Tongue (tissue), 1 donor: ENCODE measurements at regions not wholly inside any gene's neighbourhood (a gene's known extent, or its start where the extent isn't known, plus 50 kb on each side); places are given as distances from the start of the nearest gene placed in this dataset.

ENCODE experiments used
- DNase-seq: peaks from one replicate; pipeline ENCODE4 v3.0.0-alpha.2; 2015

DNA sequence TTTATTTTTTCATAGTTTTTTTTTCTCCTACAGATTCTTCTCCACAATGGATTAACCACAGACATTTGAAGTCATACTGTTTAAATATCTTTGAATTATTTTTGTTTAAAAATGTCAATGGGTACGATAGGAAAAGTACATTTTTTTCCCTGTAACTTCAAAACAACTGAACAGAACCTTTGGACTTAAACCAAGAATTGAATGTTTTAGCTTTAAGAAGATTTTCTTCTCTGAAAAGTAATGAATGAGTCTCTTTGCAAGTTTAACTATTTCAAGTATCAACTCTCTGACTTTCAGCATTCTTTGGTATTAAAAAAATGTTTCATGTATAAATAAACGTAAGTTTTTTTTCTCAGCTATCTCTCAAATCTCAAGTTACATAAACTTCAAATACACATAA is 364.3 kb downstream of the FBXO8 start:
- DNase-seq = no peak

GRCh38 chr4:173917255-173917960 is 366.1 kb downstream of the FBXO8 start:
- DNase-seq = peak; percentile 12

- DNase-seq = no peak
Observed at GRCh38 chr4:173913496-173913895, 370.0 kb downstream of the FBXO8 start.

- DNase-seq = no peak
Observed at GRCh38 chr4:173912384-173912783, 371.1 kb downstream of the FBXO8 start.

- no peak for DNase-seq
Observed at GRCh38 chr4:173910891-173911290, 372.6 kb downstream of the FBXO8 start.

DNA sequence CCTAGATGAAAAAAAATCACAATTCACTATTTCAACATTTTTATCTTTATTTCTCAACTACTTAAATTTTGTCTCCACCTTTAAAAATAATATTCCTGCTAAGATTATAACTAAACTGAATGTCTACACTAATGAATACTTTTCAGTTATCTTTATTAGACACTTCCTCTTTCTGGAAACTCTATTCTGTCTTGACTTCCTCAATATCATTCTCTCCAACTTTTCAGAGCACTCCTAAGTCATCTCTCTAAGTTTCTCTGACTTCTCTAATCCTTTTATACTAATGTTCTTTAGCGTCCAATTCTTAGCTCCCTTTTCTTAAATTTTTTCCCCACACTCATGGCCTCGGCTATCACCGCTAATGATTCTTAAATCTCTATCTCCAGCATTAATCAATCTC is 374.2 kb downstream of the FBXO8 start:
- DNase-seq = no peak

GRCh38 chr4:173899813-173900212 is 369.8 kb upstream of the HAND2 start:
- no peak for DNase-seq

- DNase-seq = no peak
Observed at GRCh38 chr4:173891072-173891471, 361.0 kb upstream of the HAND2 start.

GRCh38 chr4:173883821-173884220 is 353.8 kb upstream of the HAND2 start:
- no peak for DNase-seq

- DNase-seq = no peak
Observed at GRCh38 chr4:173880897-173881296, 350.9 kb upstream of the HAND2 start.

- DNase-seq = no peak
Observed at GRCh38 chr4:173879509-173879908, 349.5 kb upstream of the HAND2 start.

- no peak for DNase-seq
Observed at GRCh38 chr4:173878701-173879100, 348.7 kb upstream of the HAND2 start.

DNA sequence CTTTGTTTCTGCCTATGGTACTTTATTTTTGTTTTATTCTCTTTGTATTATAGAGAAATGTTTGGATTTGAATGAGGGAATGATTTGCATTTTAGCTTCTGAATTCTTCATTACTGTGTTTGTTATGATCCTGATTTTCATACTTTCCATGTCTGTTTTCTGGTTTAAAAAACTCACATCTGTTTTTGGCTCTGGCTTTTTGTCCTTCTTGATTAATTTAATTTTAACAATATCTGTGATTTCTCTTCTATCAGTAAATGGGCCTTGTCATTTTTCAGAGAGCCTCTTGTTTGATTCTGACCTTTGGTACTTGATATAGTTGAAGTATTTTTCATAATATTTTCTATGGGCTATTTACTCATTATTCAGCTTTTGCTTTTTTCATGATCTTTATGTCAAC is 341.6 kb upstream of the HAND2 start:
- no peak for DNase-seq

DNA sequence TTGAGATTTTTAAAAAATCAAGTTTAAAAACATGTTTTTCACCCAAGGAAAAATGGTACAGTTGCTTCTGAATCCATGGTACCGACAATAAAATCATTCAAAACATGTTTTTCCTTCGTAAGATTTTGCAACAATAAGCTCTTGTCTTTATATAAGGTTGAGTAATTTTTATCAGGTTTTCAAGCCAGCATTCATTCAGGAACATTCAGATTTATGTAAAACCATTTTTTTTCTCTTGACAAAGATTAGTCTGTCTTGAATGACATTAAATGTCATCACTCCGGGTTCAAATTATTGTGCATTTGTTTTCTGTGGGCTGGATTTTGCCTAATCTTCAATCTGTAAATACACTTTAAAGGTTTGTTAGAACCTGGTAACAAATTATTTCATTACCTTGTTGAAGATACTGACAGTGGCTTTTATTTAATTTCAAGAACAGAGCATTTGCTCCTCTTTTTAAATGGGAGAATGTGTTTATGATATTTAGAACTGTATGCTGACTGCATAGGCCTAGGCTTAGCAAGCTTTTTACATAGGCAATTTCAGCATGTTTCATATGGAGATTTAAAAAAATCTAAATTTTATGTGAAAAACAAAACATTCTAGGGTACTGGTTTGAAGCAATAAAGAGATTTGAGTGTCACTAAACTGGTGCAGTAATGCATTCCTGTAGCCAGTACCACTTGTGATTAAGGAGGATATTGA is 336.4 kb upstream of the HAND2 start:
- no peak for DNase-seq

- DNase-seq = no peak
Observed at GRCh38 chr4:173862754-173863153, 332.7 kb upstream of the HAND2 start.

- DNase-seq = no peak
Observed at GRCh38 chr4:173860094-173860493, 330.1 kb upstream of the HAND2 start.

DNA sequence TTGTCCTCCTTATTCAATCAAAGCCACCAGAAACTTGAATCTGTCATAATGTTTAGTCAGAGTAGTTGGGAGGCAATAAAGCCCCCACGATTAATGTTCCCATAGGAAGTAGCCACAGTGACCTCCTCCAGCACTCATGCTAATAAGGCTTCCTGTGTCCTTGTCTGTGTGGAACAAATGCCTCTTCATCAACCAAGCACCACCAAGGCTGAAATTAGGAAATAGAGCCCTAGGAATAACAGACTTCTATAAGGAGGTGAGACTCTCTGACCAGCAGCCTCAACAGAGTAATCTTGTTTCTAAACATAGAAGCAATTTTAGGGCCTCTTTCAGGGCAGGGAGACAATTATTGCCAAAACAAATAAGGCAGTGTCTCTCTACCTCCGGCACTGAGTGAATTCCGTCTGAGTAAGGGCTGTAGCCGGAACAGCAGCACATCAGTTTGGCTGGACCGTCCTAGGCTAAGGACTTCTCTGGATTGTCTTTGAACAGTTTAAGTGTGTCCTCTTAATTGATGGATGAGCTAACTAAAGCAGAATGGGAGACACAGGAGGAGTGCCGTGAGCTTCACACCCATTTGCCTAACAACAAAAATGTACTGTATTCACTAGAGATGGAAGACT is 329.2 kb upstream of the HAND2 start:
- DNase-seq = no peak

GRCh38 chr4:173858471-173858870 is 328.4 kb upstream of the HAND2 start:
- DNase-seq = no peak

GRCh38 chr4:173857828-173858227 is 327.8 kb upstream of the HAND2 start:
- DNase-seq = no peak

- no peak for DNase-seq
Observed at GRCh38 chr4:173855015-173855414, 325.0 kb upstream of the HAND2 start.

DNA sequence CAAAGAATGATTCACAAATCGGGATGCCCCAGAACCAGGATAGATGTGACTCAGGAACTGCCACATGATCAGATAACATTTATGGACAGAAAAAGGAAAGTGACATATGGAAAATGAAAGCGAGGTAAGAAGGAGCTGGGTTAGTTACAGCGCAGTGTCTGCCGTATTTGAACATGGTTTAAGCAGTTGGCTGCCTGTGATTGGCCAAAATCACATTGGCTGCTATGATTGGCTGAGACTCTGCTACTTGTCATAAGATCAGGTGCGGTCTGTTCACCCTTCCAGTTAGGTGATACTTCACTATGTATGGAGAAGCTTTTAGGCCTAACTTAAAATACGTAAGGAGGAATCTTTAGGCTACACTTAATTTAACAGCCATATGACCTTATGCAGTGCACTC is 322.7 kb upstream of the HAND2 start:
- DNase-seq = no peak

DNA sequence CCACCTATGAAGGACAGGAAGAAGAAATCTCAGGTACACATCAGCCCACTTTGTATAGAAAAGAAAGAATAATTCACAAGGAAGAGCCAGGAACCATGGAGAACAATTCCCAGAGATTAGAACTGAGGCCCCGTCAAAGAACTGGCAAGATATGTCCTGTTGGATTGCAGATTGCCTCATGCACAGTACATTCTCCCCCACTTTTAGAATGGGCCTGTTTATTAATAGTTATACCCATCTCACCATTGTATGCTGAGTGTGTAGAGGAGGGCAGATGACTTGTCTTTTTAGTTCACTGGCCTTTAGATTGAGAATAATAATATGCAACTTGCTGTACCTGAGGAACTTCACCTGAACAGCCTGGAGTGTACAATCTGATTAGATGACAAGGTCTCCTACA is 315.6 kb upstream of the HAND2 start:
- DNase-seq = no peak

GRCh38 chr4:173839865-173840264 is 309.8 kb upstream of the HAND2 start:
- no peak for DNase-seq

DNA sequence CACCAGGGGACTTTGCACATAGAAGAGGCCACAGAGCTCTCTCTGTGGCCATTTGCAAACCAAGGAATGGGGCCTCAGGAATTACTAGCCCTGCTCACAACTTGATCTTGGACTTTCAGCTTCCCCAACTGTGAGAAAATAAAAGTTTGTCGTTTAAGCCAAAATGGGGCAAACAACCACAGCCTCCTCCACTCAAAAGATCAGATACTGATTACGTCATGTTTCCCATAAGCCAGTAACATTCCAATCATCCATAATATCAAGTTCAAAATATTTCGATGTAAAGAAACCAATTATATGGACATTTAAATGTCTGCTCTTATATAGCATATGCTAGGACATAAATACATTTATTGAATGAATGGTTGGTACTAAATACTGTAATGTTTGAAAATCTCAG is 307.5 kb upstream of the HAND2 start:
- DNase-seq = no peak
